ENCODE measurements at regions not wholly inside any gene's neighbourhood (a gene's known extent, or its start where the extent isn't known, plus 50 kb on each side); places are given as distances from the start of the nearest gene placed in this dataset.

- no peak for TF ChIP-seq CTCF (IDR thresholded peaks at IDR 0.05; ENCODE audit: low read depth, low read length)
- DNase-seq (ENCODE audit: extremely low read depth, low read depth): no peak
Observed at GRCh38 chr4:35247047-35247446, 997.3 kb downstream of the ARAP2 start.

GRCh38 chr4:35250331-35250730 lies 994.0 kb downstream of the ARAP2 start:
- TF ChIP-seq CTCF (IDR thresholded peaks at IDR 0.05; ENCODE audit: low read depth, low read length): no peak
- no peak for DNase-seq (ENCODE audit: extremely low read depth, low read depth)

GRCh38 chr4:35250761-35251160 lies 993.6 kb downstream of the ARAP2 start:
- no peak for TF ChIP-seq CTCF (IDR thresholded peaks at IDR 0.05; ENCODE audit: low read depth, low read length)
- no peak for DNase-seq (ENCODE audit: extremely low read depth, low read depth)

GRCh38 chr4:35252071-35252470 lies 992.2 kb downstream of the ARAP2 start:
- no peak for DNase-seq (ENCODE audit: extremely low read depth, low read depth)
- no peak for TF ChIP-seq CTCF (IDR thresholded peaks at IDR 0.05; ENCODE audit: low read depth, low read length)

- TF ChIP-seq CTCF (IDR thresholded peaks at IDR 0.05; ENCODE audit: low read depth, low read length): no peak
- no peak for DNase-seq (ENCODE audit: extremely low read depth, low read depth)
Observed at GRCh38 chr4:35252866-35253265, 991.4 kb downstream of the ARAP2 start.

- no peak for DNase-seq (ENCODE audit: extremely low read depth, low read depth)
- no peak for TF ChIP-seq CTCF (IDR thresholded peaks at IDR 0.05; ENCODE audit: low read depth, low read length)
Observed at GRCh38 chr4:35253331-35253730, 991.0 kb downstream of the ARAP2 start.

GRCh38 chr4:35286434-35286833 lies 957.9 kb downstream of the ARAP2 start:
- TF ChIP-seq CTCF (IDR thresholded peaks at IDR 0.05; ENCODE audit: low read depth, low read length): no peak
- no peak for DNase-seq (ENCODE audit: extremely low read depth, low read depth)
